AG04450 (cell line): ENCODE measurements at regions not wholly inside any gene's neighbourhood (a gene's known extent, or its start where the extent isn't known, plus 50 kb on each side); places are given as distances from the start of the nearest gene placed in this dataset.

Experiments used
- CTCF ChIA-PET: fragments of 300-600, 350-600 bp; formaldehyde crosslinking; extraction: SDS; loops from one replicate; lab custom pipeline; 2022; ENCODE audit warnings: antibody characterized with exemption, inconsistent platforms; lab: Charles Lee
- POLR2A ChIA-PET: fragments of 350-600 bp; formaldehyde crosslinking; extraction: SDS; loops from one replicate; lab custom pipeline; 2021; ENCODE audit warnings: antibody characterized with exemption, inconsistent platforms; lab: Yijun Ruan, JAX
- DNase-seq: peaks from one replicate; pipeline ENCODE4 v3.0.0-alpha.2; 2011; ENCODE audit warnings: low read depth, low spot score
- H3K27ac ChIP-seq: one replicate; pipeline ENCODE4 v1.5.1; 2012; ENCODE audit warnings: low read depth, low read length, control low read depth
- H3K27me3 ChIP-seq: one replicate; pipeline ENCODE4 v1.6.0; 2012; ENCODE audit warnings: low read length; ENCODE audit not compliant: control insufficient read depth, insufficient read depth
- H3K4me3 ChIP-seq: 2 replicates; pipeline ENCODE4 v1.5.1; 2011; ENCODE audit warnings: mild to moderate bottlenecking, low read depth, low read length, control low read depth
- H3K9me3 ChIP-seq: 2 replicates; pipeline ENCODE4 v1.5.1; 2012; ENCODE audit warnings: low read length; ENCODE audit not compliant: control insufficient read depth, insufficient read depth
- TF ChIP-seq, protein P1 (sequence below): IDR thresholded peaks from 2 replicates; pipeline ENCODE4 v1.5.1; 2011; ENCODE audit warnings: low read depth, low read length, control low read depth, inconsistent platforms

DNA sequence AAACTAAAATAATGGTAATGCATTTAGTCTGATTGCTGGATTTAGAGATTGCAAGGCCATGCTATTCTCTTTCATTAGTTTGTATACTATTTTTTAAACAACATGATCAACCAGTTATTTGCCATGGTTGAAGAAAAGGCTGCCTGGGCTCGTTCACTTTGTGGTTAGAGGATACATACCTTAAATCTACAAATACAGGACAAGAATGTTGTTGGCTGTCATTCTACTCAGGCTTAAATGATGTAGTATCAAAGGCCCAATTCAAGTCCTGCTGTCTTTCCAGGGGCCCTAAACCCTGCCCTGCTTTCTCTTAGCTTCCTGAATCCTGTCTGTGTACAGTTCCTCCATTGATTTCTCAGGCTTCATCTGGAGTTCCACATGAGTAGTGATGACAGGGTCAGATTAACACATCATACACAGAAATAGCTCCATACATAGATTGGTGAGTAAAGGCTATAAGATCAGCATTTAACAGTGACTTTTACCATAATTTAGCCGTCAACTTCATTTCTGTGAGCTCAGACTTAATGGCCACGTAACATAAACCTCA lies 114.9 kb upstream of the GPRIN3 start:
- no peak overlapping the region for H3K4me3 ChIP-seq
- no peak for DNase-seq
- ChIA-PET POLR2A (no interaction called here), CTCF (interaction anchor here (2.1 kb wide), 1 partner anchor 13 kb away, joined by 9 read pairs; no protein-coding TSS in a partner anchor)
- TF ChIP-seq, protein P1, sequence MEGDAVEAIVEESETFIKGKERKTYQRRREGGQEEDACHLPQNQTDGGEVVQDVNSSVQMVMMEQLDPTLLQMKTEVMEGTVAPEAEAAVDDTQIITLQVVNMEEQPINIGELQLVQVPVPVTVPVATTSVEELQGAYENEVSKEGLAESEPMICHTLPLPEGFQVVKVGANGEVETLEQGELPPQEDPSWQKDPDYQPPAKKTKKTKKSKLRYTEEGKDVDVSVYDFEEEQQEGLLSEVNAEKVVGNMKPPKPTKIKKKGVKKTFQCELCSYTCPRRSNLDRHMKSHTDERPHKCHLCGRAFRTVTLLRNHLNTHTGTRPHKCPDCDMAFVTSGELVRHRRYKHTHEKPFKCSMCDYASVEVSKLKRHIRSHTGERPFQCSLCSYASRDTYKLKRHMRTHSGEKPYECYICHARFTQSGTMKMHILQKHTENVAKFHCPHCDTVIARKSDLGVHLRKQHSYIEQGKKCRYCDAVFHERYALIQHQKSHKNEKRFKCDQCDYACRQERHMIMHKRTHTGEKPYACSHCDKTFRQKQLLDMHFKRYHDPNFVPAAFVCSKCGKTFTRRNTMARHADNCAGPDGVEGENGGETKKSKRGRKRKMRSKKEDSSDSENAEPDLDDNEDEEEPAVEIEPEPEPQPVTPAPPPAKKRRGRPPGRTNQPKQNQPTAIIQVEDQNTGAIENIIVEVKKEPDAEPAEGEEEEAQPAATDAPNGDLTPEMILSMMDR = no peak
- no peaks in the 10 kb centered on the region for H3K27me3 ChIP-seq
- H3K27ac ChIP-seq = no peak overlapping the region
- H3K9me3 ChIP-seq = no peaks in the 10 kb centered on the region

DNA sequence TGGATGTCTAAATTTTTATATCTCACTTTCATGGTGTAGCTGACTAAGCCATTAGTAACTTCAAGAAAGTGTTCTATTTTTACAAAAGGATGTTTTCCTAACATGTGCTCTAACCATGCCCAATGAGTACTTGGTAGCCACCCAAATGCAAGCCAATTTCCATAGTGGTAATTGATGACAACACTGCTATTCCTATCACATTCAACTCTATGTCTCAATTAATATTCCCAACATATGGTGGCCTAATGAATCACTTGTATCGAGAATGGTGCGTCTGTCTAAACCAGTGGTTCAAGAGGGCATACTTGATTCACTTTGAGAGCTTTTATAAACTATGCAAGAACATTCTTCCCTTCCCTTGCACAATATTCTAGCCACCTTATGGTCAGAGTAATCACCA lies 112.9 kb upstream of the GPRIN3 start:
- no peak overlapping the region for H3K4me3 ChIP-seq
- CTCF ChIA-PET = interaction anchor here (2.1 kb wide), 1 partner anchor 15 kb away, joined by 9 read pairs; no protein-coding TSS in a partner anchor
- H3K9me3 ChIP-seq = no peaks in the 10 kb centered on the region
- TF ChIP-seq, protein P1 = no peak
- no peaks in the 10 kb centered on the region for H3K27me3 ChIP-seq
- POLR2A ChIA-PET = no interaction called here
- no peak for DNase-seq
- H3K27ac ChIP-seq = no peak overlapping the region

DNA sequence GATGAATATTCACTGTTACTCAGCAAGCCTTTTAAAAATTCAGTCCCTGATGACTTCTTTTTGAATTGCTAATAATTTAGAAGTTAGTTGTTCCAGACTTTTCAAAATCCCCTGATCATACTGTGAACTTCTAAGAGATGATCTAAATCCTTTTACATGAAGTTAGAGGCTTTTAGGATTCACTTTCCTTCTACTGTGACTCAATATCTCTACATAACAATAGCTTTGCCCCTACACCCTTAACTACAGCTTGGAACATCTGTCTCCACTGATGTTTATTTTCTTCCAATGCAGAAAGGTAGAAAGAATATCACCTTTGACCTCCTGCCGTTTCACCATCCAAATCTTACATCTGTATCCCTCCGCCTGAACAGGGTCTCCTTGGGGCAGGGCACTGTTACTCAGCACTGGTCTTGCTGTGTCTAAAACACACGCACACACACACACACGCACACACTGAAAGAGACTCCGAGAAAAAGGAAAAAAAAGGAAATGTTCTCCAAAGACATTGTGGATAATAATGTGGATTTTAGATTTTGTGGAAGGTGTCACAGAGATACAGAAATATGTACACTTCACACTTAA lies 111.6 kb upstream of the GPRIN3 start:
- TF ChIP-seq, protein P1 = no peak
- Histone ChIP-seq H3K9me3 (no peaks in the 10 kb centered on the region), H3K4me3 (no peak overlapping the region), H3K27me3 (no peaks in the 10 kb centered on the region), H3K27ac (no peak overlapping the region)
- DNase-seq = no peak
- ChIA-PET CTCF (no interaction called here), POLR2A (no interaction called here)

GRCh38 chr4:89416960-89417359 lies 109.4 kb upstream of the GPRIN3 start:
- CTCF ChIA-PET = no interaction called here
- TF ChIP-seq, protein P1 = no peak
- Histone ChIP-seq H3K27ac (no peak overlapping the region), H3K27me3 (no peaks in the 10 kb centered on the region), H3K4me3 (no peak overlapping the region), H3K9me3 (no peaks in the 10 kb centered on the region)
- POLR2A ChIA-PET = no interaction called here
- DNase-seq = no peak

DNA sequence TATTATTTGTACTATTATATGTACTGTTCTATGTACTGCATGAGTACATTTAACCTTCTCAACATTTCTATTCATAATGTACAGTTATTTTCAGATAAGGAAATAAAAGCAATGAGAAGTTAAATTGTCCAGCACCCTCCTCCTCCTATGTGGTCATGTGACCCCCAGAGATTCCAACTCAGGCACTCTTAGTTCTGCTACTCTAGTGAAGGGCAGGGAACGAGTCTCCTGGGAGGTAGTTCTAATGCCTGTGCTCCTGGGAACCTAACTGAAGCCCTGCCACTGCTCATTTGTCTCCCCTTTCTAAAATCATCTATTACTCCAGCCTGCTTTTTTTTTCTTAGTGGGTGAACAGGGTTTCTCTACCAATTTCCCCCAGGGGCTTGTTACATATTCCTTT lies 105.9 kb upstream of the GPRIN3 start:
- Histone ChIP-seq H3K9me3 (no peaks in the 10 kb centered on the region), H3K4me3 (no peak overlapping the region), H3K27me3 (no peaks in the 10 kb centered on the region), H3K27ac (no peak overlapping the region)
- ChIA-PET CTCF (no interaction called here), POLR2A (no interaction called here)
- TF ChIP-seq, protein P1 = no peak
- DNase-seq = no peak
